Neural cell (in vitro differentiated cells): ENCODE measurements at regions not wholly inside any gene's neighbourhood (a gene's known extent, or its start where the extent isn't known, plus 50 kb on each side); places are given as distances from the start of the nearest gene placed in this dataset.

Source experiments
- H2AFZ ChIP-seq: fragments of 200-600, 300-800 bp; sonication (generic), shearing (Covaris generic); 2 replicates; pipeline ENCODE4 v1.6.0; 2014; ENCODE audit warnings: low read depth, mild to moderate bottlenecking, antibody characterized with exemption, low read length, moderate library complexity
- H3F3A ChIP-seq: fragments of 200-600 bp; shearing (Covaris generic); 2 replicates; pipeline ENCODE4 v1.6.1; 2016; ENCODE audit warnings: mild to moderate bottlenecking, moderate library complexity, mixed read lengths, antibody characterized with exemption, low read length; ENCODE audit not compliant: insufficient read depth, poor library complexity, severe bottlenecking
- H3K27ac ChIP-seq: fragments of 200-600, 300-800 bp; sonication (generic), shearing (Covaris generic); 2 replicates; pipeline ENCODE4 v1.5.1; 2014; ENCODE audit warnings: mild to moderate bottlenecking, low read length, moderate library complexity
- H3K27me3 ChIP-seq: fragments of 300-800, 200-600 bp; sonication (generic), shearing (Covaris generic); 2 replicates; pipeline ENCODE4 v1.6.0; 2014; ENCODE audit warnings: mild to moderate bottlenecking, low read depth, low read length, moderate library complexity; ENCODE audit not compliant: insufficient read depth
- H3K36me3 ChIP-seq: fragments of 300-800, 200-600 bp; sonication (generic), shearing (Covaris generic); 2 replicates; pipeline ENCODE4 v1.5.1; 2014; ENCODE audit warnings: mild to moderate bottlenecking, antibody characterized with exemption, low read length, moderate library complexity; ENCODE audit not compliant: insufficient read depth
- H3K4me2 ChIP-seq: fragments of 300-800, 200-600 bp; sonication (generic), shearing (Covaris generic); 2 replicates; pipeline ENCODE4 v1.6.0; 2014; ENCODE audit warnings: mild to moderate bottlenecking, low read length
- H3K4me3 ChIP-seq: fragments of 300-800, 200-600 bp; sonication (generic), shearing (Covaris generic); 2 replicates; pipeline ENCODE4 v1.5.1; 2014; ENCODE audit warnings: mild to moderate bottlenecking, low read length, moderate library complexity
- H3K79me2 ChIP-seq: fragments of 200-600 bp; shearing (Covaris generic); replicated peaks from 2 replicates; pipeline ENCODE4 v1.6.0; 2014; ENCODE audit warnings: mild to moderate bottlenecking, low read length, moderate library complexity; ENCODE audit not compliant: insufficient read depth
- H3K9ac ChIP-seq: fragments of 300-800, 200-600 bp; sonication (generic), shearing (Covaris generic); 2 replicates; pipeline ENCODE4 v1.6.1; 2016; ENCODE audit warnings: mild to moderate bottlenecking, low read length, mixed read lengths
- H3K9me2 ChIP-seq: fragments of 200-600 bp; shearing (Covaris generic); 2 replicates; pipeline ENCODE4 v1.6.1; 2016; ENCODE audit warnings: mild to moderate bottlenecking, low read length, mixed read lengths; ENCODE audit not compliant: insufficient read depth
- H3K9me3 ChIP-seq: fragments of 200-600, 300-800 bp; sonication (generic), shearing (Covaris generic); 2 replicates; pipeline ENCODE4 v1.6.1; 2016; ENCODE audit warnings: mild to moderate bottlenecking, mixed run types, low read length, moderate library complexity, mixed read lengths
- H4K20me1 ChIP-seq: fragments of 200-600 bp; shearing (Covaris generic); 2 replicates; pipeline ENCODE4 v1.6.1; 2016; ENCODE audit warnings: mild to moderate bottlenecking, mixed run types; ENCODE audit not compliant: insufficient read depth
- EP300 ChIP-seq: fragments of 450-650 bp; conservative IDR thresholded peaks from 2 replicates; pipeline ENCODE4 v1.6.1; 2014; ENCODE audit warnings: antibody characterized with exemption, mild to moderate bottlenecking, moderate library complexity; ENCODE audit not compliant: poor library complexity, severe bottlenecking
- EZH2 ChIP-seq: fragments of 200-600, 300-800 bp; shearing (Covaris generic), sonication (generic); IDR thresholded peaks from 2 replicates; pipeline ENCODE4 v1.6.1; 2014; ENCODE audit warnings: antibody characterized with exemption, low read length, borderline replicate concordance, mild to moderate bottlenecking; ENCODE audit not compliant: insufficient read depth, poor library complexity, severe bottlenecking
- MXI1 ChIP-seq: fragments of 450-650 bp; conservative IDR thresholded peaks from 2 replicates; pipeline ENCODE4 v1.6.1; 2014; ENCODE audit warnings: antibody characterized with exemption, mild to moderate bottlenecking; ENCODE audit not compliant: poor library complexity, severe bottlenecking
- POLR2AphosphoS5 ChIP-seq: IDR thresholded peaks from 2 replicates; pipeline ENCODE4 v1.6.1; 2012
- RAD21 ChIP-seq: fragments of 450-650 bp; conservative IDR thresholded peaks from 2 replicates; pipeline ENCODE4 v1.6.1; 2014; ENCODE audit warnings: antibody characterized with exemption, mild to moderate bottlenecking, moderate library complexity
- SMC3 ChIP-seq: fragments of 450-650 bp; conservative IDR thresholded peaks from 2 replicates; pipeline ENCODE4 v1.6.1; 2014; ENCODE audit warnings: antibody characterized with exemption, mild to moderate bottlenecking, moderate library complexity; ENCODE audit not compliant: poor library complexity
- TAF1 ChIP-seq: IDR thresholded peaks from 2 replicates; pipeline ENCODE4 v1.6.1; 2012; ENCODE audit warnings: low read depth
- TF ChIP-seq, protein P1 (sequence below): IDR thresholded peaks from 2 replicates; pipeline ENCODE4 v1.6.1; 2012; ENCODE audit warnings: borderline replicate concordance
- TF ChIP-seq, protein P2 (sequence below): fragments of 450-650 bp; IDR thresholded peaks from 2 replicates; pipeline ENCODE4 v1.5.1; 2014; ENCODE audit warnings: antibody characterized with exemption, mild to moderate bottlenecking, moderate library complexity; ENCODE audit not compliant: poor library complexity, severe bottlenecking

DNA sequence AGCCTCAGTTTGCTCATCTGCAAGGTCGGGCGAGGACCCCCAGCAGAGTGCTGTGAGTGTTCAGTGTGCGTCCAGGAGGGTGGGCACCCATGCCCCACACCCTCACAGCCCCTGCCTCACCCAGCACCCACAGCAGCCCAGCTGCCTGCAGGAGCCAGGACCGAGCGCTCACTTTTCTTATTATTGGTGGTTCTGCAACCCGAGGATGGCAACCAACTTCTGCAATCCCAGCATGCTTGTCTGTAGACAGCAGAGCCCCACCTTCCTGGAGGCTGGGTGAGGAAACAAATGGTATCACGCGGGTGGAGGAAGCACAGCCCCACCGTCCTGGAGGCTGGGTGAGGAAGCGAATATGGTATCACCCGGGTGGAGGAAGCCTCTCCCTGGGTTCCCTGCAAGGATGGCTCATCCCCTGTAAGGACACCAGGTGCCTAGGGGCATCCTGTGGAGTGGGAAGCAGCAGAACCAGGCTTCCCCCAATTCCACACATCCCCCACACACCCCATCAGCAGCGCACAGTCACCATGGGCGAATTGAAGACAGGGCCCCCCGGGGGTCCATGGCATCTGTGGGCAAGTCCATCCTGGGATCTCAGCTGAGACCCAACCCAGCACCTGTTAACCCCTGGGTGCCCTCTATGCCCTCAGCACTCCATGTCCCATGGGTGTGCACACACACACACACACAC, 220.5 kb upstream of the RAB6C start:
- Histone ChIP-seq H3K27ac (no peak overlapping the region), H2AFZ (no peak overlapping the region), H3K9ac (no peak overlapping the region), H3K27me3 (no peaks in the 10 kb centered on the region), H3F3A (no peaks in the 10 kb centered on the region), H3K4me2 (no peak overlapping the region), H3K36me3 (no peaks in the 10 kb centered on the region), H4K20me1 (no peaks in the 10 kb centered on the region), H3K9me2 (no peaks in the 10 kb centered on the region), H3K9me3 (no peaks in the 10 kb centered on the region), H3K79me2 (no peaks in the 10 kb centered on the region), H3K4me3 (no peak overlapping the region)
- TF ChIP-seq MXI1 (no peak), EP300 (no peak), EZH2 (no peak), POLR2AphosphoS5 (no peak)
- TF ChIP-seq, protein P1, sequence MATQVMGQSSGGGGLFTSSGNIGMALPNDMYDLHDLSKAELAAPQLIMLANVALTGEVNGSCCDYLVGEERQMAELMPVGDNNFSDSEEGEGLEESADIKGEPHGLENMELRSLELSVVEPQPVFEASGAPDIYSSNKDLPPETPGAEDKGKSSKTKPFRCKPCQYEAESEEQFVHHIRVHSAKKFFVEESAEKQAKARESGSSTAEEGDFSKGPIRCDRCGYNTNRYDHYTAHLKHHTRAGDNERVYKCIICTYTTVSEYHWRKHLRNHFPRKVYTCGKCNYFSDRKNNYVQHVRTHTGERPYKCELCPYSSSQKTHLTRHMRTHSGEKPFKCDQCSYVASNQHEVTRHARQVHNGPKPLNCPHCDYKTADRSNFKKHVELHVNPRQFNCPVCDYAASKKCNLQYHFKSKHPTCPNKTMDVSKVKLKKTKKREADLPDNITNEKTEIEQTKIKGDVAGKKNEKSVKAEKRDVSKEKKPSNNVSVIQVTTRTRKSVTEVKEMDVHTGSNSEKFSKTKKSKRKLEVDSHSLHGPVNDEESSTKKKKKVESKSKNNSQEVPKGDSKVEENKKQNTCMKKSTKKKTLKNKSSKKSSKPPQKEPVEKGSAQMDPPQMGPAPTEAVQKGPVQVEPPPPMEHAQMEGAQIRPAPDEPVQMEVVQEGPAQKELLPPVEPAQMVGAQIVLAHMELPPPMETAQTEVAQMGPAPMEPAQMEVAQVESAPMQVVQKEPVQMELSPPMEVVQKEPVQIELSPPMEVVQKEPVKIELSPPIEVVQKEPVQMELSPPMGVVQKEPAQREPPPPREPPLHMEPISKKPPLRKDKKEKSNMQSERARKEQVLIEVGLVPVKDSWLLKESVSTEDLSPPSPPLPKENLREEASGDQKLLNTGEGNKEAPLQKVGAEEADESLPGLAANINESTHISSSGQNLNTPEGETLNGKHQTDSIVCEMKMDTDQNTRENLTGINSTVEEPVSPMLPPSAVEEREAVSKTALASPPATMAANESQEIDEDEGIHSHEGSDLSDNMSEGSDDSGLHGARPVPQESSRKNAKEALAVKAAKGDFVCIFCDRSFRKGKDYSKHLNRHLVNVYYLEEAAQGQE = no peak

DNA sequence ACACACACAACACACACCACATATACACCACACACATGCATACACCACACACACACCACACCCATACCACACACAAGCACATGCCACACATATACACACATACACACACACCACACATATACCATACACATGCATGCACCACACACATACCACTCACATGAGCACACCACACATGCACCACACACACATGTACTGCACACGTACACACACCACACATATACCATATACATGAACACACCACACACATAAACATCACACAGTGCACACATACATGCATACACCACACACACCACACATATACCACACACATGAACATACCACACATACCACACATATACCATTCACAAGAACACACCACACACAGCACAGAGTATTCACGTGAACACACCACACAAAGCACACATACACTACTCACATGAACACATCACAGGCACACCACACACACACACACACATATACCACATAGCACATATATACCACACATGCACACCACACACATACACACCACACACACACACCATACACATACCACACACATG, 219.9 kb upstream of the RAB6C start:
- Histone ChIP-seq H4K20me1 (no peaks in the 10 kb centered on the region), H3K36me3 (no peaks in the 10 kb centered on the region), H3F3A (no peaks in the 10 kb centered on the region), H2AFZ (no peak overlapping the region), H3K27me3 (no peaks in the 10 kb centered on the region), H3K9me2 (no peaks in the 10 kb centered on the region), H3K9me3 (no peaks in the 10 kb centered on the region), H3K4me2 (no peak overlapping the region), H3K27ac (no peak overlapping the region), H3K9ac (no peak overlapping the region), H3K79me2 (no peaks in the 10 kb centered on the region), H3K4me3 (no peak overlapping the region)
- TF ChIP-seq MXI1 = no peak
- TF ChIP-seq, protein P2, sequence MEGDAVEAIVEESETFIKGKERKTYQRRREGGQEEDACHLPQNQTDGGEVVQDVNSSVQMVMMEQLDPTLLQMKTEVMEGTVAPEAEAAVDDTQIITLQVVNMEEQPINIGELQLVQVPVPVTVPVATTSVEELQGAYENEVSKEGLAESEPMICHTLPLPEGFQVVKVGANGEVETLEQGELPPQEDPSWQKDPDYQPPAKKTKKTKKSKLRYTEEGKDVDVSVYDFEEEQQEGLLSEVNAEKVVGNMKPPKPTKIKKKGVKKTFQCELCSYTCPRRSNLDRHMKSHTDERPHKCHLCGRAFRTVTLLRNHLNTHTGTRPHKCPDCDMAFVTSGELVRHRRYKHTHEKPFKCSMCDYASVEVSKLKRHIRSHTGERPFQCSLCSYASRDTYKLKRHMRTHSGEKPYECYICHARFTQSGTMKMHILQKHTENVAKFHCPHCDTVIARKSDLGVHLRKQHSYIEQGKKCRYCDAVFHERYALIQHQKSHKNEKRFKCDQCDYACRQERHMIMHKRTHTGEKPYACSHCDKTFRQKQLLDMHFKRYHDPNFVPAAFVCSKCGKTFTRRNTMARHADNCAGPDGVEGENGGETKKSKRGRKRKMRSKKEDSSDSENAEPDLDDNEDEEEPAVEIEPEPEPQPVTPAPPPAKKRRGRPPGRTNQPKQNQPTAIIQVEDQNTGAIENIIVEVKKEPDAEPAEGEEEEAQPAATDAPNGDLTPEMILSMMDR = no peak
- no peak for TF ChIP-seq EP300
- no peak for TF ChIP-seq SMC3
- TF ChIP-seq TAF1 = no peak
- no peak for TF ChIP-seq EZH2
- TF ChIP-seq POLR2AphosphoS5 = no peak
- TF ChIP-seq, protein P1 = no peak
- no peak for TF ChIP-seq RAD21
